ENCODE measurements at regions not wholly inside any gene's neighbourhood (a gene's known extent, or its start where the extent isn't known, plus 50 kb on each side); places are given as distances from the start of the nearest gene placed in this dataset.

DNA sequence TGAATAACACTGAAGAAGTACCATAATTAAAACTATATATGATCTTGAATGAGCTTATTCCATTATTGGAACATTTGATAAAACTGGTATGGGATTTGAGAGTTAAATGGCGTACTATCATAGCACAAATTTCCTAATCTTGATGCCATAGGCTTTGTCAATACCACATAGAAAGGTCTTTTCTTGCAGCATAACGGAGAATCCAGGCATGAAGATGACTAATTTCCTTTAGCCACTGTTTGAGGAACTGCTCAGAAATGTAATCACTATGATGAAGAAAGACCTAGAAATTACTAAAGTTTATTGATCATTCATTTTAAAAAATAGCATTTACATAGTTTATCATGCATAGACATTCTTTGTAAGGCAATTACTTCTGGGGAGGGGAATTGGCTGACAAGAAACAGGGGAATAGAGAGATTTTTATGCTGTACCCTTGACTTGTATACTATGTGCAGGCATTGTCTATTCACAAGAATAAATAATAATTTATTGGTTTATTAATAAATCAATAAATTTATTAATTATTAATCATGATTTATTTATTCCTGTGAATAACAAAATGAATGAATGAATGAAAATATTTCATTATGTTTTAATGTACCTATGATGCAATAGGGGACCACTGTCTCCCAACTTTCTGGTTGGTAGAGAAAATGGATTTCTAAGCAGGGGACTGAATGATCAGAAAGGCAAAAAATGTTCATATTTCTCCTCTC, 2676.6 kb downstream of the PCDH9 start:
- H3K27ac ChIP-seq, result no peak overlapping the region
- 83 to 87% (median 83%) methylated on average over 2 of the region's 2 CpGs for WGBS, 3 donors
- no peaks in the 10 kb centered on the region for H3K9me3 ChIP-seq
- no peaks in the 10 kb centered on the region for H3K27me3 ChIP-seq (ENCODE audit: insufficient read depth in 3 of 3, low read length in 2 of 3)
- H3K36me3 ChIP-seq (ENCODE audit: insufficient read depth in 1 of 2, low read depth in 1 of 2), result no peaks in the 10 kb centered on the region
- TF ChIP-seq, protein P1, sequence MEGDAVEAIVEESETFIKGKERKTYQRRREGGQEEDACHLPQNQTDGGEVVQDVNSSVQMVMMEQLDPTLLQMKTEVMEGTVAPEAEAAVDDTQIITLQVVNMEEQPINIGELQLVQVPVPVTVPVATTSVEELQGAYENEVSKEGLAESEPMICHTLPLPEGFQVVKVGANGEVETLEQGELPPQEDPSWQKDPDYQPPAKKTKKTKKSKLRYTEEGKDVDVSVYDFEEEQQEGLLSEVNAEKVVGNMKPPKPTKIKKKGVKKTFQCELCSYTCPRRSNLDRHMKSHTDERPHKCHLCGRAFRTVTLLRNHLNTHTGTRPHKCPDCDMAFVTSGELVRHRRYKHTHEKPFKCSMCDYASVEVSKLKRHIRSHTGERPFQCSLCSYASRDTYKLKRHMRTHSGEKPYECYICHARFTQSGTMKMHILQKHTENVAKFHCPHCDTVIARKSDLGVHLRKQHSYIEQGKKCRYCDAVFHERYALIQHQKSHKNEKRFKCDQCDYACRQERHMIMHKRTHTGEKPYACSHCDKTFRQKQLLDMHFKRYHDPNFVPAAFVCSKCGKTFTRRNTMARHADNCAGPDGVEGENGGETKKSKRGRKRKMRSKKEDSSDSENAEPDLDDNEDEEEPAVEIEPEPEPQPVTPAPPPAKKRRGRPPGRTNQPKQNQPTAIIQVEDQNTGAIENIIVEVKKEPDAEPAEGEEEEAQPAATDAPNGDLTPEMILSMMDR (IDR thresholded peaks at IDR 0.05), result no peak
- intact Hi-C loops (cut with DNase I), result no loop called here
- H3K4me1 ChIP-seq, result no peaks in the 10 kb centered on the region
- ATAC-seq, result no peak
- no peak for DNase-seq
- no peak overlapping the region for H3K4me3 ChIP-seq

DNA sequence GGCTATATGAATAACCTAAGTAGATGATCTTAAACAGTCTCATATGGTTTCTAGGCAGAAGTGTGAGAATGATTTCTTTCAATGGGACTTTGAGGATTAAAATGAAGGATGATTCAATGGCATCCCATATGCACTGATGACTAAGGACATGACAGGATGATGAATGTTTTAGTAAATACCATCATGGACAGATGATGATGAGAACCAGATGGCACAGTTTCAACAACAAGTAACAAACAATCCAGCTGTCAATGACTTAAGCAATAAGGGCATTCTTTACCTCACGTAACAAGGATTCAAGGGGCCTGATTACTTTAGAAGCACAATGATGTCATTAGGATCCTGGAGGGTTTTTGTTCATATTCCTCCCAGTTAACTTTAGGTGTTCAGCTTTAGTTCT, 2678.4 kb downstream of the PCDH9 start:
- no peak overlapping the region for H3K27ac ChIP-seq
- intact Hi-C loops (cut with DNase I), result no loop called here
- TF ChIP-seq, protein P1 (IDR thresholded peaks at IDR 0.05), result no peak
- ATAC-seq (no peak), DNase-seq (no peak)
- H3K9me3 ChIP-seq, result no peaks in the 10 kb centered on the region
- no peaks in the 10 kb centered on the region for H3K4me1 ChIP-seq
- 60 to 77% (median 62%) methylated on average over 1 of the region's 1 CpG for WGBS, 3 donors
- H3K36me3 ChIP-seq (ENCODE audit: insufficient read depth in 1 of 2, low read depth in 1 of 2), result no peaks in the 10 kb centered on the region
- no peaks in the 10 kb centered on the region for H3K27me3 ChIP-seq (ENCODE audit: insufficient read depth in 3 of 3, low read length in 2 of 3)
- H3K4me3 ChIP-seq, result no peak overlapping the region

DNA sequence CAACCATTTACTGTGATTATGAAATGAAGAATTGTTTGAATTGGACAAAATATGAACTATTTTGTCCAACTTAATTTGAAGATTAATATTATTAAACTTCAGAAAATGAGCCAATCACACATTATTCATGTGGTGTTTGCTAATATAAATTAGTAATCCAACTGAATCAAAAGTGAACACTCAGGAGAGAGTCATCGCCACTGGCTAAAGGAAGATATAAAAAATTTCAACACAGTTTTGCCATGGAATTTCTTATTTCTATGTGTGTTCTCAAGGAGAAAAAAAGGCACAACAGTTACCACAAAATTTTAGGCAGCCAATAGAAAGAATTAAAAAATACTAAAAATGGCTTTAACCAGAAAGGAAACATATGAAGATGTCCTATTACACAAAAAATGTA, 2683.8 kb downstream of the PCDH9 start:
- TF ChIP-seq, protein P1 (IDR thresholded peaks at IDR 0.05), result no peak
- Histone ChIP-seq H3K9me3 (no peaks in the 10 kb centered on the region), H3K27me3 (ENCODE audit: insufficient read depth in 3 of 3, low read length in 2 of 3) (no peaks in the 10 kb centered on the region), H3K27ac (no peak overlapping the region), H3K4me1 (no peaks in the 10 kb centered on the region), H3K4me3 (no peak overlapping the region), H3K36me3 (ENCODE audit: insufficient read depth in 1 of 2, low read depth in 1 of 2) (no peaks in the 10 kb centered on the region)
- ATAC-seq, result no peak
- WGBS, 3 donors, result 89 to 98% (median 91%) methylated on average over 1 of the region's 1 CpG
- intact Hi-C loops (cut with DNase I), result no loop called here
- DNase-seq, result no peak

DNA sequence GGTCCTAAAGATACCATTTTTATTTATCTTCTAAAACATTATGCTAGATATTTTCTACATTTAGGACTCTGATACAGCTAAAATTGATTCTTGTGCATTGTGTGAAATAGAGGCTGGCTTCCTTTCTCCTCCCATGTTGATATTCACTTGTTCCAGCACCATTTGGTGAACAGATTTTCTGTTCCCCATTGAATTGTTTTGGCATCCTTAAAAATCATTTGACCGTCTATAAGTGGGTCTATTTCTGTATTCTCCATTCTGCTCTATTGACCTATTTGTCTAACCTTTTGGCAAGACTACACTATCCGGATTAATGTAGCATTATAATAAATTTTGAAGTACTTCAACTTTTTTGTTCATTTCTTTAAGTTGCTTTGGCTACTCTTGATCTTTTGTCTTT, 2689.2 kb downstream of the PCDH9 start:
- no peaks in the 10 kb centered on the region for H3K4me1 ChIP-seq
- DNase-seq (no peak), ATAC-seq (no peak)
- no peaks in the 10 kb centered on the region for H3K9me3 ChIP-seq
- 36 to 50% (median 39%) methylated on average over 2 of the region's 2 CpGs for WGBS, 3 donors
- H3K36me3 ChIP-seq (ENCODE audit: insufficient read depth in 1 of 2, low read depth in 1 of 2), result no peaks in the 10 kb centered on the region
- intact Hi-C loops (cut with DNase I), result no loop called here
- no peak overlapping the region for H3K27ac ChIP-seq
- TF ChIP-seq, protein P1 (IDR thresholded peaks at IDR 0.05), result no peak
- H3K4me3 ChIP-seq, result no peak overlapping the region
- no peaks in the 10 kb centered on the region for H3K27me3 ChIP-seq (ENCODE audit: insufficient read depth in 3 of 3, low read length in 2 of 3)

DNA sequence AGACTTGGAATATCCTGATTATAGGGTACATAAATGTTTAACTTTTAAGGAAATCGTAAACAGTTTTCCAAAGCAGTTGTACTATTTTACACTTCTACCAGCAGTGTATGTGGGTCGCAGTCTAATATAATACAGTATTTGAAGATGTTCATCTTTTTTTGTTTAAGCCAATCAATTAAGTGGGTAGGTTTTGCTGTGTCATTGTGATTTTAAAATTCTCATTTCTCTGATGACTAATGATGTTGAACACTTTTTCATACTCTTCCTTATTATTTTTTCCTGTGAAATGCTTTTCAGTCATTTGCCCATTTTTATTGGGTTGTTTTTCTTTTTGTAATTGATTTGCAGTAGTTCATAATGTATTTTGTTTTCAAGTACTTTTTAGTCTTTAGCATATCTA, 2689.7 kb downstream of the PCDH9 start:
- H3K4me3 ChIP-seq, result no peak overlapping the region
- TF ChIP-seq, protein P1 (IDR thresholded peaks at IDR 0.05), result no peak
- no peaks in the 10 kb centered on the region for H3K27me3 ChIP-seq (ENCODE audit: insufficient read depth in 3 of 3, low read length in 2 of 3)
- 95 to 99% (median 99%) methylated on average over 2 of the region's 2 CpGs for WGBS, 3 donors
- no peaks in the 10 kb centered on the region for H3K4me1 ChIP-seq
- no peak overlapping the region for H3K27ac ChIP-seq
- intact Hi-C loops (cut with DNase I), result no loop called here
- no peaks in the 10 kb centered on the region for H3K9me3 ChIP-seq
- H3K36me3 ChIP-seq (ENCODE audit: insufficient read depth in 1 of 2, low read depth in 1 of 2), result no peaks in the 10 kb centered on the region
- DNase-seq, result no peak
- no peak for ATAC-seq

Data from psoas muscle (tissue), 7 donors.